B cell (primary cell): ENCODE measurements at regions not wholly inside any gene's neighbourhood (a gene's known extent, or its start where the extent isn't known, plus 50 kb on each side); places are given as distances from the start of the nearest gene placed in this dataset.

Experiments
- ATAC-seq: fragments of 200-7000 bp; cut with Tn5 transposase; one replicate; pipeline ENCODE4 v1.10.0; 2021; ENCODE audit warnings: low read depth, mild to moderate bottlenecking, moderate number of reproducible peaks, moderate library complexity
- CTCF ChIA-PET: fragments of 350-600 bp; sonication (Branson Sonifier 250); formaldehyde crosslinking; loops from one replicate; lab custom pipeline; 2021; ENCODE audit warnings: antibody characterized with exemption, inconsistent platforms; lab: Charles Lee
- POLR2A ChIA-PET: fragments of 350-600 bp; sonication (Branson Sonifier 250); formaldehyde crosslinking; loops from one replicate; lab custom pipeline; 2021; ENCODE audit warnings: antibody characterized with exemption; lab: Charles Lee
- DNase-seq: peaks from one replicate; pipeline ENCODE4 v3.0.0; 2013
- H2AFZ ChIP-seq: 2 replicates; pipeline ENCODE4 v1.6.1; 2012; ENCODE audit warnings: mild to moderate bottlenecking, low read depth, low read length; ENCODE audit not compliant: insufficient read depth, poor library complexity, severe bottlenecking
- H3K27ac ChIP-seq, 2 donors: 1 replicate in 1 of 2; 2 replicates in 1 of 2; pipeline ENCODE4 v1.5.1; 2012 to 2013; ENCODE audit warnings: low read length in 2 of 2, mild to moderate bottlenecking in 2 of 2, moderate library complexity in 1 of 2
- H3K27me3 ChIP-seq, 4 experiments: fragments of 200-600 bp in 1 of 4; sonication (generic) in 1 of 4; replicated peaks in 1 of 4; 1 replicate in 2 of 4; 2 replicates in 2 of 4; pipeline versions ENCODE4 v1.6.1 to v1.7.0; 2013 to 2016; ENCODE audit warnings: low read length in 3 of 4, mild to moderate bottlenecking in 2 of 4, mixed read lengths in 1 of 4, moderate library complexity in 1 of 4; ENCODE audit not compliant: insufficient read depth in 4 of 4, control insufficient read depth in 3 of 4; ENCODE audit errors: control extremely low read depth in 1 of 4
- H3K36me3 ChIP-seq, 2 experiments: replicated peaks in 1 of 2; 1 replicate in 1 of 2; 2 replicates in 1 of 2; pipeline versions ENCODE4 v1.6.1 to v1.7.1; 2013; ENCODE audit warnings: low read length in 1 of 2; ENCODE audit not compliant: insufficient read depth in 2 of 2, control insufficient read depth in 1 of 2; ENCODE audit errors: control extremely low read depth in 1 of 2, extremely low read depth in 1 of 2
- H3K4me1 ChIP-seq, 2 donors: fragments of 200-600 bp in 1 of 2; sonication (generic) in 1 of 2; 1 replicate in 1 of 2; 2 replicates in 1 of 2; pipeline versions ENCODE4 v1.5.1 to v1.6.1; 2013 to 2017; ENCODE audit warnings: low read length in 2 of 2; ENCODE audit not compliant: control insufficient read depth in 2 of 2, insufficient read depth in 2 of 2
- H3K4me2 ChIP-seq: replicated peaks from 2 replicates; pipeline ENCODE3; 2012; ENCODE audit warnings: mild to moderate bottlenecking, low read depth, low read length; ENCODE audit not compliant: poor library complexity, severe bottlenecking
- H3K4me3 ChIP-seq, 5 experiments: fragments of 200-600 bp in 1 of 5; sonication (generic) in 1 of 5; 1 replicate in 3 of 5; 2 replicates in 2 of 5; pipeline versions ENCODE4 v1.5.1 to v1.7.0; 2011 to 2016; ENCODE audit warnings: low read length in 4 of 5, mild to moderate bottlenecking in 4 of 5, low read depth in 2 of 5, control low read depth in 1 of 5, moderate library complexity in 1 of 5; ENCODE audit not compliant: insufficient read depth in 1 of 5; ENCODE audit errors: control extremely low read depth in 1 of 5, extremely low read depth in 1 of 5
- H3K79me2 ChIP-seq: fragments of 200-600 bp; sonication (generic); one replicate; pipeline ENCODE4 v1.6.0; 2016; ENCODE audit warnings: low read length; ENCODE audit not compliant: control insufficient read depth, insufficient read depth
- H3K9ac ChIP-seq: fragments of 200-600 bp; sonication (generic); 2 replicates; pipeline ENCODE4 v1.6.1; 2017; ENCODE audit warnings: mild to moderate bottlenecking, low read length, moderate library complexity
- H3K9me3 ChIP-seq, 3 donors: one replicate each; pipeline versions ENCODE4 v1.6.1 to v1.7.1; 2013; ENCODE audit warnings: low read length in 2 of 3; ENCODE audit not compliant: control insufficient read depth in 2 of 3, insufficient read depth in 1 of 3; ENCODE audit errors: control extremely low read depth in 1 of 3
- H4K20me1 ChIP-seq: 2 replicates; pipeline ENCODE4 v1.6.0; 2012; ENCODE audit warnings: mild to moderate bottlenecking, low read length; ENCODE audit not compliant: insufficient read depth, control insufficient read depth, poor library complexity, severe bottlenecking
- H3K27ac Mint-ChIP-seq: one replicate; pipeline ENCODE4 v1.8.0; 2021; ENCODE audit warnings: mixed read lengths
- H3K27me3 Mint-ChIP-seq: one replicate; pipeline ENCODE4 v1.8.0; 2021; ENCODE audit warnings: mixed read lengths
- H3K4me1 Mint-ChIP-seq: one replicate; pipeline ENCODE4 v1.8.0; 2021; ENCODE audit warnings: mixed read lengths
- H3K4me3 Mint-ChIP-seq: one replicate; pipeline ENCODE4 v1.8.0; 2021; ENCODE audit warnings: mixed read lengths
- H3K9me3 Mint-ChIP-seq: one replicate; pipeline ENCODE4 v1.8.0; 2022; ENCODE audit warnings: mixed read lengths; ENCODE audit not compliant: insufficient read depth
- EZH2 ChIP-seq: IDR thresholded peaks from 2 replicates; pipeline ENCODE4 v1.6.1; 2012; ENCODE audit warnings: borderline replicate concordance, low read depth, mild to moderate bottlenecking, moderate library complexity, low read length; ENCODE audit not compliant: insufficient read depth, poor library complexity, severe bottlenecking
- WGBS: methylation state at CpG from one replicate; pipeline ENCODE4 v1.1.5; 2013; ENCODE audit warnings: missing lambda C conversion rate; ENCODE audit not compliant: insufficient coverage; 5-methylcytosine and 5-hydroxymethylcytosine counted together
- intact Hi-C: fragments of 100-400 bp; cut with micrococcal nuclease; formaldehyde crosslinking; loops from one replicate; pipeline ENCODE4 v1.10.0; 2022
- TF ChIP-seq, protein P1 (sequence below): fragments of 200-600 bp; IDR thresholded peaks from one replicate; pipeline ENCODE4 v1.8.0; 2022; ENCODE audit warnings: antibody characterized with exemption, mild to moderate bottlenecking

DNA sequence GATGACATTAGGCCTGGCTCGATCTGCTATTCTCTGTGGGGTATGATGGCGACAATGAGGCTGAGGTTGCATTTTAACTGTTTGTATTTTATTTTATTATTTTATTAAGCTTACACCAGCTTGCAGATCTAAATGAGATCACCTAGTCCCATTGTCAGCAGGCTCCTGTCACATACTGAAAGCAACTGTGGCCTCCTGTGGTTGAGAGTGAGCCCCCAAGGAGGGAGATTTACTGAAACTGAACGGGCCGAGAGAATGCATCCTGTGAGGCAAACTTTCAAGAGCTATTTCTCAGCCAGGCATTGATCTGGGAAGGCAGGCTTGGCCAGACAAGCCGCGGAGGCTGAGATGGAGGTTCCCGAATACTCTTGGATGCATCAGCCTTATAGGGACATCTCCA is 210.4 kb upstream of the ARRDC4 start:
- CTCF ChIA-PET = no interaction called here
- Histone ChIP-seq H4K20me1 (no peaks in the 10 kb centered on the region), H3K4me3 (no peak overlapping the region), H3K27ac (no peak overlapping the region), H3K79me2 (no peaks in the 10 kb centered on the region), H2AFZ (no peak overlapping the region), H3K27me3 (no peaks in the 10 kb centered on the region), H3K4me1 (no peaks in the 10 kb centered on the region), H3K36me3 (no peaks in the 10 kb centered on the region), H3K9me3 (no peaks in the 10 kb centered on the region), H3K9ac (no peak overlapping the region), H3K4me2 (no peak overlapping the region)
- H3K4me3 Mint-ChIP-seq = no peak overlapping the region
- WGBS = 82% methylated on average over 2 of the region's 7 CpGs
- ATAC-seq (no peak), DNase-seq (no peak)
- H3K4me1 Mint-ChIP-seq = no peaks in the 10 kb centered on the region
- TF ChIP-seq, protein P1, sequence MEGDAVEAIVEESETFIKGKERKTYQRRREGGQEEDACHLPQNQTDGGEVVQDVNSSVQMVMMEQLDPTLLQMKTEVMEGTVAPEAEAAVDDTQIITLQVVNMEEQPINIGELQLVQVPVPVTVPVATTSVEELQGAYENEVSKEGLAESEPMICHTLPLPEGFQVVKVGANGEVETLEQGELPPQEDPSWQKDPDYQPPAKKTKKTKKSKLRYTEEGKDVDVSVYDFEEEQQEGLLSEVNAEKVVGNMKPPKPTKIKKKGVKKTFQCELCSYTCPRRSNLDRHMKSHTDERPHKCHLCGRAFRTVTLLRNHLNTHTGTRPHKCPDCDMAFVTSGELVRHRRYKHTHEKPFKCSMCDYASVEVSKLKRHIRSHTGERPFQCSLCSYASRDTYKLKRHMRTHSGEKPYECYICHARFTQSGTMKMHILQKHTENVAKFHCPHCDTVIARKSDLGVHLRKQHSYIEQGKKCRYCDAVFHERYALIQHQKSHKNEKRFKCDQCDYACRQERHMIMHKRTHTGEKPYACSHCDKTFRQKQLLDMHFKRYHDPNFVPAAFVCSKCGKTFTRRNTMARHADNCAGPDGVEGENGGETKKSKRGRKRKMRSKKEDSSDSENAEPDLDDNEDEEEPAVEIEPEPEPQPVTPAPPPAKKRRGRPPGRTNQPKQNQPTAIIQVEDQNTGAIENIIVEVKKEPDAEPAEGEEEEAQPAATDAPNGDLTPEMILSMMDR = no peak
- no peak for TF ChIP-seq EZH2
- no peaks in the 10 kb centered on the region for H3K9me3 Mint-ChIP-seq
- H3K27me3 Mint-ChIP-seq = no peaks in the 10 kb centered on the region
- intact Hi-C loops = no loop called here
- POLR2A ChIA-PET = no interaction called here
- H3K27ac Mint-ChIP-seq = no peak overlapping the region

DNA sequence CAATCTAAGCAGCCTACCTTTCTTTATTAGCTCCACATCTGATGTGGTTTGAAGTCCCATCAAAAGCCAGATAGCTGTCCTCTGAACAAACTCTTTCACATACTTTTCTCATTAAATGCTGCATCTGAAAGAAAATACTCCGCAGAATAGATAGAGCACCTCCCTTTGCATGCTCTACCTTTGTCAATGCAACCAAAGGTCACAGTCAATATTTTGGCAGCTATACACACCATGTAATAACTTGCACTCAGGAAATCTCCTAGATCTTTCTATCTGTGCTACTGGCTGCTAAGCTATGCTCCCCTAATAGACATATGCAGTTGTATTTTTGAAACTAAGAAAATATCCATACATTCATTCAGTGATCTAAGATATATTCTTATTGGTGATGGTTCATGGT is 204.8 kb upstream of the ARRDC4 start:
- WGBS = 75% methylated on average over 1 of the region's 1 CpG

More for the DNA sequence above, 204.8 kb upstream of the ARRDC4 start:
- no peaks in the 10 kb centered on the region for H3K9me3 Mint-ChIP-seq
- POLR2A ChIA-PET = no interaction called here
- Histone ChIP-seq H3K9me3 (no peaks in the 10 kb centered on the region), H3K4me3 (no peak overlapping the region), H3K27ac (no peak overlapping the region), H3K9ac (no peak overlapping the region), H3K79me2 (no peaks in the 10 kb centered on the region), H2AFZ (no peak overlapping the region), H4K20me1 (no peaks in the 10 kb centered on the region), H3K36me3 (no peaks in the 10 kb centered on the region), H3K4me1 (no peaks in the 10 kb centered on the region), H3K27me3 (no peaks in the 10 kb centered on the region), H3K4me2 (no peak overlapping the region)
- H3K27me3 Mint-ChIP-seq = peaks cover 4% of the 10 kb centered on the region
- TF ChIP-seq EZH2 = no peak
- TF ChIP-seq, protein P1 = no peak
- no peak overlapping the region for H3K27ac Mint-ChIP-seq
- H3K4me1 Mint-ChIP-seq = no peaks in the 10 kb centered on the region
- ATAC-seq (no peak), DNase-seq (no peak)
- CTCF ChIA-PET = no interaction called here
- intact Hi-C loops = no loop called here
- H3K4me3 Mint-ChIP-seq = no peak overlapping the region
